RWPE1 (cell line): ENCODE measurements at regions not wholly inside any gene's neighbourhood (a gene's known extent, or its start where the extent isn't known, plus 50 kb on each side); places are given as distances from the start of the nearest gene placed in this dataset.

Experiments
- CTCF ChIA-PET: fragments of 350-600 bp; sonication (Branson Sonifier 250); formaldehyde crosslinking; extraction: SDS; loops from one replicate; lab custom pipeline; 2021; lab: Yijun Ruan, JAX
- POLR2A ChIA-PET: fragments of 400-600 bp; formaldehyde crosslinking; extraction: SDS; loops from one replicate; lab custom pipeline; 2020; ENCODE audit warnings: antibody characterized with exemption; ENCODE audit not compliant: low non-redundant PET; lab: Yijun Ruan, JAX
- DNase-seq: peaks from one replicate; pipeline ENCODE4 v3.0.0; 2012; ENCODE audit warnings: low spot score
- H3K27ac ChIP-seq: fragments of 450-650 bp; 2 replicates; pipeline ENCODE4 v1.5.1; 2017
- TF ChIP-seq, protein P1 (sequence below): fragments of 450-650 bp; conservative IDR thresholded peaks from 2 replicates; pipeline ENCODE4 v1.5.1; 2017; ENCODE audit warnings: low read depth, mild to moderate bottlenecking

- no peak overlapping the region for H3K27ac ChIP-seq
- ChIA-PET CTCF (interaction anchor here (0.7 kb wide), 1 partner anchor 31 kb away, joined by 4 read pairs; no protein-coding TSS in a partner anchor), POLR2A (no interaction called here)
- no peak for DNase-seq
- TF ChIP-seq, protein P1, sequence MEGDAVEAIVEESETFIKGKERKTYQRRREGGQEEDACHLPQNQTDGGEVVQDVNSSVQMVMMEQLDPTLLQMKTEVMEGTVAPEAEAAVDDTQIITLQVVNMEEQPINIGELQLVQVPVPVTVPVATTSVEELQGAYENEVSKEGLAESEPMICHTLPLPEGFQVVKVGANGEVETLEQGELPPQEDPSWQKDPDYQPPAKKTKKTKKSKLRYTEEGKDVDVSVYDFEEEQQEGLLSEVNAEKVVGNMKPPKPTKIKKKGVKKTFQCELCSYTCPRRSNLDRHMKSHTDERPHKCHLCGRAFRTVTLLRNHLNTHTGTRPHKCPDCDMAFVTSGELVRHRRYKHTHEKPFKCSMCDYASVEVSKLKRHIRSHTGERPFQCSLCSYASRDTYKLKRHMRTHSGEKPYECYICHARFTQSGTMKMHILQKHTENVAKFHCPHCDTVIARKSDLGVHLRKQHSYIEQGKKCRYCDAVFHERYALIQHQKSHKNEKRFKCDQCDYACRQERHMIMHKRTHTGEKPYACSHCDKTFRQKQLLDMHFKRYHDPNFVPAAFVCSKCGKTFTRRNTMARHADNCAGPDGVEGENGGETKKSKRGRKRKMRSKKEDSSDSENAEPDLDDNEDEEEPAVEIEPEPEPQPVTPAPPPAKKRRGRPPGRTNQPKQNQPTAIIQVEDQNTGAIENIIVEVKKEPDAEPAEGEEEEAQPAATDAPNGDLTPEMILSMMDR: no peak
Observed at GRCh38 chr5:107103522-107103921, 567.2 kb downstream of the EFNA5 start.

DNA sequence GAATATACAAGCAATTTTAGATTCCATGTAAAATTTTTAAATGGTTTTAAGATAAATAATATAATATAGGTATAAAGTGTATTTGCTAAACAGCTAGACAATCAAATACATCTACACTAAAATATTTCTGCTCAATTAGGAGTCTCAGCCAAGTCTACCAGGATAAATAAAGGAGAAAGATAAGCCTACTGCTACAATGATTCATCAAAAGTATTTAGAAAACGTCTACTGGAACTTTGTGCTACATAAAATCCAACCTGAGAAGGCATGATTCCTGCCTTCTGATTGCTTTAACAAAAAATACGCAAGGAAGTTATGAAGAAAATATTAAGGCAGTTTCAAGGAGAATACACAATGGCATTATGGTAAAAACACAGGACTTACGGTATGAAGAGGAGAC is 570.6 kb downstream of the EFNA5 start:
- POLR2A ChIA-PET: no interaction called here
- CTCF ChIA-PET: no interaction called here
- no peak for DNase-seq
- TF ChIP-seq, protein P1: no peak
- H3K27ac ChIP-seq: no peak overlapping the region

DNA sequence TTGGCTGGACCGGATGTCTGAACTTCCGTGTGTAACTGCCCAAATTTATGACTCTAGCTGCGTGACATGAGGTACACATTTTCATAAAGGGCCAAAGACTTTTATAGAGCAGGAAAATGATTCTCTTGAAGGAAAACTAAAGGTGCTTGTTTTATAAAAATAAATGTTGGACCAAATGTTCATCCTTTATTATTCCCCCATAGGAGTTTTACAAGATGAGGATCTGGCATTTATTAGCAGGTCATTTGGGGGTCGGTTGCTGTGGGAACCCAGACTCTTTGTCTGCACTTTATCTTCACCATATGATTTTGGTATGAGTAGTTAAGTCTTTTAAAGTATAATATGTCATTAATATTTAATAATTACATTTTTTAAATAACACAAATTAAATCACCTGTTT is 571.2 kb downstream of the EFNA5 start:
- ChIA-PET POLR2A (no interaction called here), CTCF (interaction anchor here (0.6 kb wide), 1 partner anchor 130 kb away, joined by 3 read pairs; no protein-coding TSS in a partner anchor)
- DNase-seq: no peak
- TF ChIP-seq, protein P1: no peak
- H3K27ac ChIP-seq: no peak overlapping the region

DNA sequence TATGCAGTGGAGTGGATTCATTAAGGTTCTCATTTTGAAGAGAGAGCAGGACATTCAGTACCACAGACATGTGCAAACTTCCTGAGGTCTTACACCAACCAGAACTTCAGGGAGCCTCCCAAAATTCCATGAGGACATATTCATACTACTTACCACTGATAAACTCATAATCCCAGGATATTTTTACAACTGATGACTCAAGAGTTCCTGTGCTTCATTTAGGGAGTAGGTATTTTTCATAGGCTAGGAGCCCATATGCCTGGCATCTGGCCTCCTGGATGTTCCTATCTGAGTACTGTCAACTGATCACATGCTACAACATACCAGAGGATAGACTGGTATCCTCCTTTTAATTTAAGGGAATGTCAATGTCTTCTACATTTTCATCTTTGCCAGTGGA is 578.0 kb downstream of the EFNA5 start:
- peak; percentile 48 for DNase-seq
- H3K27ac ChIP-seq: no peak overlapping the region
- TF ChIP-seq, protein P1: no peak
- CTCF ChIA-PET: no interaction called here
- POLR2A ChIA-PET: no interaction called here

DNA sequence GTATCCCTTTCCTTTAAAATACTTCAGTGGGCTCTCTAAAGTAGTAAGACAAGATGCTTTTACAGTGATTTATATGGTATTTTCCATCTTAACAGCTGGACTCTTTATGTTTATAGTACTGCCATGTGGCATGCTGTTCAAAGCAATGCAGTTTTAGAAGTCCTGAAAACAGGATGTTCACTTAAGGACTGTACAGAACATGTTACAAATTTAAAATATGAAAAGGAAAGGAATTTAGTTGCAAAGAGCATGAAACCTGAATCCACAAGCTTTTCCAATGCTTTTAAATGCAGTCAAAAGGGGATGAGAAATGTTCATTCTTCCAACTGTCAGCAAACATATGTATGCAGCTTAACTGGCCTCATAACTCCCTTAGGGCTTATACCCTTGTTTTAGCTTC is 580.2 kb downstream of the EFNA5 start:
- no peak overlapping the region for H3K27ac ChIP-seq
- ChIA-PET POLR2A (no interaction called here), CTCF (no interaction called here)
- TF ChIP-seq, protein P1: no peak
- no peak for DNase-seq

- DNase-seq: no peak
- CTCF ChIA-PET: no interaction called here
- TF ChIP-seq, protein P1: no peak
- H3K27ac ChIP-seq: no peak overlapping the region
- POLR2A ChIA-PET: no interaction called here
Observed at GRCh38 chr5:107088907-107089306, 581.8 kb downstream of the EFNA5 start.

DNA sequence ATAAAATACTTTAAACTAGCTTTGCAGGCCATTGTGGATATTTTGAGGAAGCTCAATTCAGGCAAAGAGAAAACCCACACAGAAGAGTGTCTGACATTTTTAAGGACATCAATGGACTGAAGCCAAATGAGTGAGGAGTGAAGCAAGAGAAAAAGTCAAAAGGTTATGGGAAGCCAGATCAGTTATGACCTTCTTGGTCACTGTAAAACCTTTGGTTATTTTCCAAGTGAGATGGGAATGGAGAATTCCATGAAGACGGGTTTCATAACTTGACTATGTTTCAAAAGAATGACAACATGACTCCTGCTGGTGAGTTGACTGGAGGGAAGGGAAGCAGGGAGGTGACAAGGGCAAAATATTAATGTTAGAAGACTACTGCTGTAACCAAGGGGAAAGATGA is 585.2 kb downstream of the EFNA5 start:
- DNase-seq: no peak
- CTCF ChIA-PET: interaction anchor here (0.7 kb wide), 1 partner anchor 269 kb away, joined by 3 read pairs; no protein-coding TSS in a partner anchor
- no peak overlapping the region for H3K27ac ChIP-seq
- POLR2A ChIA-PET: no interaction called here
- TF ChIP-seq, protein P1: no peak
